ENCODE measurements at regions not wholly inside any gene's neighbourhood (a gene's known extent, or its start where the extent isn't known, plus 50 kb on each side); places are given as distances from the start of the nearest gene placed in this dataset.

- CTCF ChIA-PET (ENCODE audit: low intra/inter-chr PET ratio, low total read pairs): no interaction called here
- no peak for FAIRE-seq
- Histone ChIP-seq H3K79me2 (ENCODE audit: insufficient read depth, low read length) (no peaks in the 10 kb centered on the region), H4K20me1 (ENCODE audit: insufficient read depth, low read length) (no peaks in the 10 kb centered on the region), H3K4me1 (ENCODE audit: insufficient read depth, low read length) (no peaks in the 10 kb centered on the region), H3K9me3 (ENCODE audit: low read length) (no peaks in the 10 kb centered on the region), H2AFZ (ENCODE audit: low read length) (no peak overlapping the region), H3K9ac (ENCODE audit: insufficient read depth, low read depth, low read length) (no peak overlapping the region), H3K4me2 (ENCODE audit: low read depth, low read length) (no peak overlapping the region), H3K4me3 (replicated peaks in 1 of 3; ENCODE audit: insufficient read depth in 1 of 3, low read depth in 2 of 3, low read length in 3 of 3) (no peak overlapping the region), H3K27ac (ENCODE audit: extremely low read length, insufficient read depth, low read length) (no peak overlapping the region), H3K27me3 (ENCODE audit: control insufficient read depth in 1 of 2, insufficient read depth in 2 of 2, low read length in 2 of 2) (no peaks in the 10 kb centered on the region), H3K36me3 (replicated peaks in 1 of 2; ENCODE audit: control insufficient read depth in 1 of 2, insufficient read depth in 2 of 2, low read length in 2 of 2) (no peaks in the 10 kb centered on the region)
- POLR2A ChIA-PET: no interaction called here
- no peak for ATAC-seq
- DNase-seq (ENCODE audit: low spot score): no peak
- TF ChIP-seq HHEX (CRISPR knock-in tag; IDR thresholded peaks at IDR 0.05) (no peak), ZNF136 (CRISPR knock-in tag; IDR thresholded peaks at IDR 0.05; ENCODE audit: low read depth) (no peak), ZNF652 (CRISPR knock-in tag; IDR thresholded peaks at IDR 0.05; ENCODE audit: borderline replicate concordance, low read depth) (no peak), ZNF841 (CRISPR knock-in tag; IDR thresholded peaks at IDR 0.05; ENCODE audit: borderline replicate concordance) (no peak), ZBTB39 (CRISPR knock-in tag; IDR thresholded peaks at IDR 0.05) (no peak), SYNCRIP (IDR thresholded peaks at IDR 0.05; ENCODE audit: insufficient read depth, low read depth, low read length) (no peak), SIX1 (CRISPR knock-in tag; IDR thresholded peaks at IDR 0.05; ENCODE audit: borderline replicate concordance) (no peak), ZNF251 (CRISPR knock-in tag; IDR thresholded peaks at IDR 0.05) (no peak), ZKSCAN5 (CRISPR knock-in tag; IDR thresholded peaks at IDR 0.05) (no peak), MNT (IDR thresholded peaks at IDR 0.05) (no peak), HOXA3 (CRISPR knock-in tag; IDR thresholded peaks at IDR 0.05) (no peak), EP300 (IDR thresholded peaks at IDR 0.05; ENCODE audit: low read depth in 2 of 2, low read length in 2 of 2) (no peak), EP300 (CRISPR knock-in tag; IDR thresholded peaks at IDR 0.05; ENCODE audit: borderline replicate concordance) (no peak)
- intact Hi-C loops (cut with micrococcal nuclease; ENCODE audit: unreplicated experiment) (no loop called here), in situ Hi-C loops (cut with HindIII; ENCODE audit: extremely low pct_ligation_motif_present, low pct_unique_long_range_greater_than_20kb) (no loop called here)
- BruUV-seq (replicated peaks): no TSS peak
- WGBS (ENCODE audit: low lambda C conversion rate): under 1% methylated on average over 4 of the region's 4 CpGs
Measured at GRCh38 chr11:101331411-101331810, 201.8 kb upstream of the PGR start.

All from HepG2 (cell line).